Esophagus (tissue), 2 donors: ENCODE measurements at regions not wholly inside any gene's neighbourhood (a gene's known extent, or its start where the extent isn't known, plus 50 kb on each side); places are given as distances from the start of the nearest gene placed in this dataset.

Experiments
- H3K27ac ChIP-seq, 2 donors: one replicate each; pipeline ENCODE4 v1.5.1; 2013; ENCODE audit warnings: low read depth in 2 of 2, mild to moderate bottlenecking in 2 of 2, inconsistent platforms in 1 of 2, low read length in 1 of 2, moderate library complexity in 1 of 2
- H3K27me3 ChIP-seq, 2 donors: one replicate each; pipeline ENCODE4 v1.6.1; 2013; ENCODE audit warnings: low read length in 2 of 2, control low read depth in 1 of 2, mild to moderate bottlenecking in 1 of 2; ENCODE audit not compliant: insufficient read depth in 2 of 2, control insufficient read depth in 1 of 2
- H3K36me3 ChIP-seq, 2 donors: one replicate each; pipeline ENCODE4 v1.6.1; 2013; ENCODE audit warnings: low read length in 1 of 2; ENCODE audit not compliant: control insufficient read depth in 2 of 2, insufficient read depth in 2 of 2
- H3K4me1 ChIP-seq, 2 donors: one replicate each; pipeline ENCODE4 v1.6.1; 2013; ENCODE audit warnings: low read length in 1 of 2; ENCODE audit not compliant: control insufficient read depth in 2 of 2, insufficient read depth in 2 of 2
- H3K4me3 ChIP-seq, 2 donors: one replicate each; pipeline ENCODE4 v1.5.1; 2013; ENCODE audit warnings: low read length in 2 of 2, mild to moderate bottlenecking in 2 of 2, low read depth in 1 of 2, moderate library complexity in 1 of 2
- H3K9me3 ChIP-seq, 2 donors: one replicate each; pipeline ENCODE4 v1.6.1; 2013; ENCODE audit warnings: mild to moderate bottlenecking in 2 of 2, low read depth in 1 of 2, low read length in 1 of 2, moderate library complexity in 1 of 2; ENCODE audit not compliant: control insufficient read depth in 2 of 2, insufficient read depth in 1 of 2
- WGBS, 2 donors: extraction: QIAGEN DNeasy Blood & Tissue Kit; methylation state at CpG; one replicate each; pipeline ENCODE4 v1.1.7; 2013; 5-methylcytosine and 5-hydroxymethylcytosine counted together
- donor health status: healthy with polysubstance abuse.
- donor health status: Bipolar disorder and iron deficiency.

GRCh38 chr11:69965821-69966582, 112.1 kb upstream of the ANO1 start:
- H3K4me1 ChIP-seq = peaks cover 5 to 9% of the 10 kb centered on the region in 2 donors
- H3K9me3 ChIP-seq = peaks cover 0 to 2% of the 10 kb centered on the region in 2 donors
- H3K27me3 ChIP-seq = no peaks in the 10 kb centered on the region
- H3K36me3 ChIP-seq = no peaks in the 10 kb centered on the region
- H3K27ac ChIP-seq = no peak overlapping the region
- WGBS, 2 donors = 59 to 61% methylated on average over 20 of the region's 20 CpGs
- no peak overlapping the region for H3K4me3 ChIP-seq

GRCh38 chr11:69966583-69966835, 111.6 kb upstream of the ANO1 start:
- H3K4me3 ChIP-seq = no peak overlapping the region
- 74 to 88% methylated on average over 4 of the region's 4 CpGs for WGBS, 2 donors
- no peak overlapping the region for H3K27ac ChIP-seq
- H3K4me1 ChIP-seq = peaks cover 5 to 9% of the 10 kb centered on the region in 2 donors
- no peaks in the 10 kb centered on the region for H3K27me3 ChIP-seq
- peaks cover 0 to 2% of the 10 kb centered on the region in 2 donors for H3K9me3 ChIP-seq
- no peaks in the 10 kb centered on the region for H3K36me3 ChIP-seq

GRCh38 chr11:69966910-69967483, 111.1 kb upstream of the ANO1 start:
- Histone ChIP-seq H3K36me3 (no peaks in the 10 kb centered on the region), H3K27me3 (no peaks in the 10 kb centered on the region), H3K4me1 (peaks cover 5 to 9% of the 10 kb centered on the region in 2 donors), H3K9me3 (no peaks in the 10 kb centered on the region), H3K4me3 (no peak overlapping the region), H3K27ac (no peak overlapping the region)
- 89 to 94% methylated on average over 25 of the region's 25 CpGs for WGBS, 2 donors

GRCh38 chr11:69967484-69967883, 110.6 kb upstream of the ANO1 start:
- 76 to 84% methylated on average over 6 of the region's 6 CpGs for WGBS, 2 donors
- H3K27me3 ChIP-seq = no peaks in the 10 kb centered on the region
- H3K27ac ChIP-seq = no peak overlapping the region
- H3K4me1 ChIP-seq = peaks cover 0 to 6% of the 10 kb centered on the region in 2 donors
- H3K9me3 ChIP-seq = no peaks in the 10 kb centered on the region
- H3K36me3 ChIP-seq = no peaks in the 10 kb centered on the region
- no peak overlapping the region for H3K4me3 ChIP-seq

DNA sequence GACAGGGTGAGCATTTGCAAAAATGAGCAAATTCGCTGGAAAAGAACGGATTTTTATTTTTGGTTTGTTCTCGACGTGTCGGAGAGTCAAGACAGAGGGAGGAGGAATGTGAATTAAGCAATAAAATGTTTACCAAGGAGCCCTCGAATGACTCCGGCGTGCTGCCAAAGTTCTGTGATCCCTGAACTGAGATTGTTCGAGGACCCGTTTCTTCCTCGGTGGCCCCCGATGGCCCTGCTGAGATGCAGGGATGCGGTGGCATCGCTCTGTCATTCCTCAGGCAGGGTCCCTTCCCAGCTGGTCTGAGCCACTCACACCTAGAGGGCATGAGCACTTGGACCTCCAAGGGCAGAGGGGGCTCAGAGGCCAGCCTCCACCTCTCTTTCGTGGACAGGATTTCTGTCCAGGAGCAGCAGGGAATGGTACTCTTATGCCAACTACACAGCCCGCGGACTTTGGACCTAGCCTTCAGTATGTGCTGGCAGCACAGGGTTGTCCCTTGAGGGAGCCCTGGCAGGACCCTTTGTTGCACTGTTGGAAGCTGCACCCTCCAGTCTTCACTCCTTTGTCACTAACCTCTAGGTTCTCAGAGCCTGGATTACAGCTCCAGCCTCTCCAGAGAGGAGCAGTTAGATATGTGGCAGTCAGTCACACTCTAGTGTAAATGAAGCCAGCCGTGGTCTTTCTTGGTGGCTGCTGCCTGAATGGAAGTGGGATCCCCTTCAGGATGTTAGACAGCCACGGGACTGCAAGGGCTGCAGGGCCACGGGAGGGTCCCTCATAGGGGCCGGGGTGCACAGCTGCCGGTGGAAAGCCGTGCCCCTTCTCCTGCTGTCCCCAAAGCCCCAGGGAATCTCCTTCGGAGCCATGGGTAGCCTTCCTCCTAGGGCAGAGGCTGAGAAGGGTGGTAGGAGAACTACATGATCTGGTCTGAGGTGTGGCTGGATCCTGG, 109.4 kb upstream of the ANO1 start:
- Histone ChIP-seq H3K4me3 (no peak overlapping the region), H3K27ac (no peak overlapping the region), H3K36me3 (no peaks in the 10 kb centered on the region), H3K27me3 (no peaks in the 10 kb centered on the region), H3K9me3 (no peaks in the 10 kb centered on the region), H3K4me1 (peaks cover 0 to 6% of the 10 kb centered on the region in 2 donors)
- 77 to 83% methylated on average over 24 of the region's 24 CpGs for WGBS, 2 donors

DNA sequence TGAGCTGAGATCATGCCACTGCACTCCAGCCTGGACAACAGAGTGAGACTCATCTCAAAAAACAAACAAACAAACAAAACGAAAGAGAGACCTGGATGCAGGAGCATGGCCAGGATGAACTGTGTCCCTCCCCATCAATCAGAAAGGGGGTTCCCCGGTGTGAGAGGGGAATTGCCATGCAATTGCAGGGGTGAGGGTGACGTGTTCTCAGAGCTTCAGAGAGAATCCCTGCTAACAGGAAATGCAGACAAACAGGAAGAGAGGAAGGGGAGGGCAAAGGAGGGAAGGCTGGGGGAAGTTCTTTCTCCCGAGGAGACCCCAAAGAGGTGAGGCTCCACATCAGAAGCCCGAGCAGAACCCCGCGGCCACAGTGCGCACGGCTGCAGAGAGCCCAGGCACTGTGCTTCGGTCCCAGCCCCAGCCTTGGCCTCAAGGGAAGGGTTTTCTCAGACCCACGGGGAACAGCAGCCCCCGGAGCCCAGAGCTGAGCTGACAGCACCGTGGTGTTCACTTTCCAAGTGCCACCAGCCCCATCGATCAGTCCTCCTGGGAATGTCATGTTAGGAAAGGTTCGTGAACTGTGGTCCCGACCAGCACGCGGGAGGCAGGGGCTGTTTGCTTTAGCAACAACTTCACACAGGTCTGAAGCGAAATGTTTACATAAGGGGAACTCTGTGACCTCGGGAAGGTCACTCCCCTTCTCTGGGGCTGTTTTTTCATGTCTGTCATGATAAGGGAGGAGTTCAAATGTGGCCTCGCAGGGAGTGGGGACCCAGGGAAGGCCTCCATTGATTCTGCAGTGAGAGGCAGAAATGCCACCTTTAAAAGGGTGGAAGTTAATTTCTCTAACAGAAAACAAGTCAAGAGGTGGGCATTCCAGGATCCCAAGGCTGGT, 108.0 kb upstream of the ANO1 start:
- Histone ChIP-seq H3K4me1 (peaks cover 0 to 3% of the 10 kb centered on the region in 2 donors), H3K36me3 (no peaks in the 10 kb centered on the region), H3K9me3 (no peaks in the 10 kb centered on the region), H3K27me3 (no peaks in the 10 kb centered on the region), H3K27ac (no peak overlapping the region), H3K4me3 (no peak overlapping the region)
- 40 to 46% methylated on average over 21 of the region's 21 CpGs for WGBS, 2 donors

DNA sequence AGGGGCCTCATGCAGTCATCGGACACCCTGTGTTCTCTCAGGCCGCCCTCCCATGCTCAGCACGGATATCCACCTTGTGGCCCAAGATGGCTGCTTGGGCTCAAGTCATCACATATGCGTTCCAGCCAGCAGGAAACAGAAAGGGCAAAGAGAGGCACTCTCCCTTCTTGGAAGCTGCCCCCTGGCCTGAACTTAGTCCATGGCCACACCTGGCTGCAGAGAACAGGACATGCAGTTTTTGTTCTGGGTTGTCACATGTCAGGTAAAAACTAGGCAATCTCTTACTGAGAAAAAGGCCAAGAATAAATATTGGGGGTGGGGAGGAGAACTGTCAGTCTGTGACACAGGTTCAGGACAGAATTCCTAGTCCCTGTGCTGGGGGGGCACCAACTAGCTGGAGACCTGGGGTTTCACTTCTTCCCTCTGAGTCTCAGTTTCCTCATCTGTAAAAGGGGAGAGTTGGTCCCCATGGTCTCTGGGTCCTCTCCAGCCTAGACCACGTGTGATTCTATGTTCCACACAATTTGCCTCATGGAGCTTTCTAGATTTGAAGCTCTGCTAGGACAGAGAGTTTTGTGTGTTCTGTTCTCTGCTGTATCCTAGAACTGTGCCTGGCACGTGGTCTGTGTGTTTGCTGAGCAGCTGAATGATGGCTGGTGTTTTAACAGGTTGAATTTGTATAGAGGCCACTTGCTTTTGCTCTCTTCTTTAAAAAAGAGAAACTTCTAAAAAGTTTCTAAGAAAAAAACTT, 107.2 kb upstream of the ANO1 start:
- Histone ChIP-seq H3K36me3 (no peaks in the 10 kb centered on the region), H3K4me3 (no peak overlapping the region), H3K4me1 (peaks cover 0 to 3% of the 10 kb centered on the region in 2 donors), H3K27ac (no peak overlapping the region), H3K27me3 (no peaks in the 10 kb centered on the region), H3K9me3 (no peaks in the 10 kb centered on the region)
- WGBS, 2 donors = 86 to 87% methylated on average over 6 of the region's 6 CpGs

- no peaks in the 10 kb centered on the region for H3K36me3 ChIP-seq
- H3K4me1 ChIP-seq = peaks cover 0 to 3% of the 10 kb centered on the region in 2 donors
- no peak overlapping the region for H3K4me3 ChIP-seq
- 89 to 92% methylated on average over 11 of the region's 11 CpGs for WGBS, 2 donors
- no peak overlapping the region for H3K27ac ChIP-seq
- H3K9me3 ChIP-seq = no peaks in the 10 kb centered on the region
- H3K27me3 ChIP-seq = no peaks in the 10 kb centered on the region
Measured at GRCh38 chr11:69971741-69972140, 106.4 kb upstream of the ANO1 start.
